ENCODE measurements at regions not wholly inside any gene's neighbourhood (a gene's known extent, or its start where the extent isn't known, plus 50 kb on each side); places are given as distances from the start of the nearest gene placed in this dataset.

GRCh38 chr10:31749301-31749700 lies 179.3 kb downstream of the ARHGAP12 start:
- no peak overlapping the region for H3K27ac ChIP-seq
- no peak for TF ChIP-seq ZFX (IDR thresholded peaks at IDR 0.05)
- no peak for TF ChIP-seq CTCF (conservative IDR thresholded peaks at IDR 0.05)

GRCh38 chr10:31745612-31746376 lies 182.8 kb downstream of the ARHGAP12 start:
- TF ChIP-seq ZFX (IDR thresholded peaks at IDR 0.05) (no peak), CTCF (conservative IDR thresholded peaks at IDR 0.05) (no peak)
- H3K27ac ChIP-seq, result no peak overlapping the region

DNA sequence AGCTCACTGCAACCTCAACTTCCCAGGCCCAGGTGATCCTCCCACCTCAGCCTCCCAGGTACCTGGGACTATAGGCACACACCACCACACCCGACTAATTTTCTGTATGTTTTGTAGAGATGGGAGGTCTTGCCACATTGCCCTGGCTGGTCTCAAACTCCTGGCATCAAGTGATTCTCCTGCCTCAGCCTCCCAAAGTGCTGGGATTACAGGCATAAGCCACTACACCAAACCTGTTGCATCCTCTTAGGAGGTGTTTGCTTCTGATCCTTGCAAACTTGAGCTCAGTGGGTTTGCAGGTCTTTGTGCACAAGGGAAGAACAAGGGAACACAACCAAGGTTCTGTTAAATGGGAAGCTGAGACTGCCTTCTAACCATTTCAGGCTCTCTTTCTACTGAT lies 184.6 kb downstream of the ARHGAP12 start:
- TF ChIP-seq CTCF (conservative IDR thresholded peaks at IDR 0.05), result no peak
- TF ChIP-seq ZFX (IDR thresholded peaks at IDR 0.05), result no peak
- H3K27ac ChIP-seq, result no peak overlapping the region

DNA sequence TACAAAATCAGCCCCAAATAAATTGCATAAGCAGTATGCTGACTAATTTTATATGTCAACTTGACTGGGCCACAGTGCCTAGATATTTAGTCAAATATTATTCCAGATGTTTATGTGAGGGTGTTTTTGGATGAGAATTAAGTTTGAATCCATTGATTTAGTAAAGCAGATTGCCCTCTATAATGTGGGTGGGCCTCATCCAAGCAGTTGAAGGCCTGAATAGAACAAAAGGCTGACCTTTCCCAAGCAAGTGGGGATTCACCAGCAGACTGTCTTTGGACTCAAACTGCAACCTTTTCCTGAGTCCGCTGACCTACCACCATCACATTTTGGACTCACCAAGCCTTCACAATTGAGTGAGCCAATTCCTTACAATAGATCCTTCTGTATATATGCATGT lies 186.4 kb downstream of the ARHGAP12 start:
- TF ChIP-seq CTCF (conservative IDR thresholded peaks at IDR 0.05), result no peak
- no peak overlapping the region for H3K27ac ChIP-seq

- no peak overlapping the region for H3K27ac ChIP-seq
- TF ChIP-seq ZFX (IDR thresholded peaks at IDR 0.05), result no peak
- no peak for TF ChIP-seq CTCF (conservative IDR thresholded peaks at IDR 0.05)
Observed at GRCh38 chr10:31741473-31741872, 187.2 kb downstream of the ARHGAP12 start.

- no peak overlapping the region for H3K27ac ChIP-seq
- TF ChIP-seq ZFX (IDR thresholded peaks at IDR 0.05), result no peak
- TF ChIP-seq CTCF (conservative IDR thresholded peaks at IDR 0.05), result no peak
Observed at GRCh38 chr10:31739711-31740110, 188.9 kb downstream of the ARHGAP12 start.

DNA sequence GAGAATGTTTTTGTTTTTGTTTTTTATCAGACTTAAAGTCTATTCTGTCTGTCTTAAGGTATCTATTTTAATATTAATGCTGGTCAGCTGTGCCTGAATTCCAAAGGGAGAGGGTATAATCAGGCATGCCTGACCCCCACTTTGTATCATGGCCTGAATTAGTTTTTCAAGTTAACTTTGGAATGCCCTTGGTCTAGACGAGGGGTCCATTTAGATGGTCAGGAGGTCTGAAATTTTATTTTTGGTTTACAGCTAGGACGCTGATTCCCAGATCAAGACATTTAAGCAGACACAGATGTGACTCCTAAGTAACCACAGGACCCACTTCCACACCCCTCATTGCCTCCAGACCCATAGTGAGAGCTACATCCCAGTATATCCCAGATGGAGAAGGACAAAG lies 189.5 kb downstream of the ARHGAP12 start:
- no peak overlapping the region for H3K27ac ChIP-seq
- no peak for TF ChIP-seq CTCF (conservative IDR thresholded peaks at IDR 0.05)
- TF ChIP-seq ZFX (IDR thresholded peaks at IDR 0.05), result no peak
